ENCODE measurements at regions not wholly inside any gene's neighbourhood (a gene's known extent, or its start where the extent isn't known, plus 50 kb on each side); places are given as distances from the start of the nearest gene placed in this dataset.
A peak's percentile ranks its signal among the peaks of the same experiment; 100 is the strongest.

DNA sequence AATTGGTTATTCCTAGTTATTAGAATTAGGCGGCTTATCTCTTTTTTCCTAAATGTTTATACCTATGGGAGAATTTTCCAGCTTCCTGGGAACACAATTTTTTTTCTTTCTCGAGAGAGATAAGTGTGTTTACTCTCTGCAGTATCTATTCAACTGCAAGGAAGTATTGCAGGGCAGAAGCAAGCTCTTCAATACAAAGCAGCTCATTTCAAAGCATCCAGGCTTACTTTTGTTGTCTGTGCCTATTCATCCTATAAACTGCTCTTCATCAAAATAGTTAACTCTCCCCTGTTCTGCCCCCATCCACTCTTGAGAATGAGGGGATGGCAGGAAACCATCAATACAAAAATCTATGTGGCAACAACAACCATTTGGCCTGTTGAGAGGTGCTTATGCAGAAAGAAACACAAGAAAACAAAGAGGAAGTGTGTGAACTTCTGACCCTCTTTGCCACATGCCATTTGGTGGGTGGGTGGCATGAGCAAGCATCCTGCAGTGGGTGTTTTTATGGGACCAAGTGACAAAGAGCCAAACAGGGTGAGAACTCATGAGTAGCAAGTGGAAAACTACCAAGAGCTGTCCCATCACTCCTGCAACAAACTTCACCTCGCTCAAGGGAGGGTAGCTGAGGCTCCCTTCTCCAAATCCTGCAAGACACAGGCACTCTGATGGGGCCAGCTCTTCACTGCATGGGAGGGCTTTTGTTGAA is 50.6 kb upstream of the MRPS6 start:
- no peak for DNase-seq

DNA sequence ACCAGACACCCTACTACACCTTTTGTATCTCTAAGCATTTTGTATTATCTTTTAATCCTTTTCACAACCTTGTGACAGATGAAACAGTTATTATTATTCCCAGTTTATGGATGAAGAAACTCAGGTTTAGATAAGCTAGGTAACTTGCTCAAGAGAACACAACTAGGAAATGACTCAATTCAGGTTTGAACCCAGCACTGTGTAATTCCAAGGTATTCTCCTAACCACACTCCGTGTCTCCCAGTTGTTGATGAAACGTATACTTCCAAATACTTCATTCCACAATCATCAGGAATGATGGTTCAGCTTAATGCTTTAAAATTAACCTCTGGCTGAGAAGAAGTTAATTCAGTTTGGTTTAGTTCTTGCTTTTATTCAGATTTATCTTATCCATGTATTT is 51.7 kb upstream of the MRPS6 start:
- no peak for DNase-seq

DNA sequence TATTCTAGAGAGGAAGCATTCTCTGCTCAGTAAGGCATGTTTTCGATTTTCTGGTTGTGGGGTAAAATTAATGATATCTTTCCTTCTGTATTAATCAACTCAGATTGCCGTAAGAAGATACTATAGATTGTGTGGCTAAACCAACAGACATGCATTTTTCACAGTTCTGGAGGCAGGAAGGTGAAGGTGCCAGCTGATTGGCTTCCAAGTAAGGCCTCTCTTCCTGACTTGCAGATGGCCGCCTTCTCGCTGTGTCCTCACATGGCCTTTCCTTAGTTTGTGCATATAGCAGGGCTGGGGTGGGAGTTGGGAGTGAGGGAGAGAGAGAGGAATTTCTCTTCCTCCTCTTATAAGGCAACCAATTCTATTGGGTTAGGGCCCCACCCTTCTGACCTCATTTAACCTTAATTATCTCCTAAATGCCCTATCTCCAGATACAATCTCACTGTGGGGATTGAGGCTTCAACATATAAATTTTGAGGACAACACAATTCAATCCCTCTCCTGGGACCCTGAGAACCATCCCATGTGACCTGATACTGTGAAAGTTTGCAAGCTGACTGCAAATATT is 52.3 kb upstream of the MRPS6 start:
- DNase-seq, result no peak

DNA sequence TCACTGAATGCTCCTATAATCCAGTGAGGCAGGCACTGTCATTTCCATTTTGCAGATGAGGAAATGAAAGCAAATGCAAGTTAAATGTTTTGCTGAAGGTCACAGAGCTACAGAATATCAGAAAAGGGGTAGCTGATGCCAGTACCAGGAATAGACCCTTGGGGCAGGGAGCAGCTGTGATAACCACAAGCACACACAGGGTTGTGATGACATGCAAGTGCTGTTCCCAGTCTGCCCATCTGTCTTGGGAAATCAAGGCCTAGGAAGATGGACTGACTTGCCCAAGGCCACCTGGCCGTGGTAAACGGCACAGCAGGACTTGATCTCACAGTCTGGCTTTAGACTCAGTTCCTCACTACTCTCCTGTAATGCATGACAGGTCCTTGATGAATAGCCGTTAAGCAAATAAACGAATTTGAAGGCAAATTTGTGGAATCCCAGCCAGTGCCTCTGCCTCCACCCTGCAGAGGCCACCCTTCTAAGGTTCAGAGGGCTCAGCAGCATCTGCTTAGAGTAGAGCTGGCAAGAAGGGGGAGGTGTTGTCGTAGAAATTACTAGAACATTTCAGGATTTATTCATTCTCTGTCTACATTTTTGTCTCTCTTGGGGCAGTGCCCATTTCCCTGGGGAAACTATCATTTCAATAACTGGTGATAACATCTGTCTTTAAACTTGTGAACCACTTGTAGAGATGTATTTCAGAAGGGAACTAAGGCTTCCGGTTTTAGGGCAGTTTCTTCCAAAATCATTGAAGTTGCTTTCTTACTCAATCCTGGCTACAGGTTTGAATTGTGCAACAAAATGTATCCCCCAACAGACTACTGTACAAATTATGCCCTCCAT is 53.2 kb upstream of the MRPS6 start:
- no peak for DNase-seq

DNA sequence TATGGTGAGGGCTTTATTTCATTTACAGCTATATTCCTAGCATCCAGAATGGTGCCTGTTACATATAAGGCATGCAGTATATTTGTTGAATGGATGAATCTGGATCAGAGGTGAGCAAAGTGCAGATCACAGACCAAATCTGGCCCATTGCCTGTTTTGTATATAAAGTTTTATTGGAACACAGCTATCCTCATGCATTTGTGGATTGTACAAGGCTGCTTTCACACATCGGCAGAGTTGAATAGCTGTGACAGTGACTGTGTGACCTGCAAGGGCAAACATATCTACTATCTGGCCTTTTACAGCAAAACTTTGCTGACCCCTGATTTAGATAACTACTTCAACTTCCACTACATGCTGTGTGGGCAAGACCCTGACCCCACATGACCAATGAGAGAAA is 54.0 kb upstream of the MRPS6 start:
- no peak for DNase-seq

DNA sequence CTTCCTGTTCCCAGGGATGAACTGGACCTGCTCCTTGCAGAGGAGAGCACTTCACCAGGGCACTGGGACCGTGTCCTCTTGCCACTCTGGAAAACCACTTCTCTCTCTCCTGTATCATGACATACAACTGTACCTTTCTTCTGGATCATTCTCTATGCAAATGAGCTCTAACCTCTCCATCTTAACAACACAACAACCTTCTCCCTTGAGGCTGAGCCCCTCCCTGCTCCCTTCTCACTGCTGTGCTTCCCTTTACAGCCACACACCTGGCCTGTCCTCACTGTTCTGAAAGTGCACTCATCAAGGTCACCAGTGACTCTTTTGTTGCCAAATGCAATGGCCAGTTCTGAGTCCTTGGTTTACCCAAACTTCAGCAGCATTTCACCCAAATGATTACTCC is 54.5 kb upstream of the MRPS6 start:
- peak; percentile 15 for DNase-seq

DNA sequence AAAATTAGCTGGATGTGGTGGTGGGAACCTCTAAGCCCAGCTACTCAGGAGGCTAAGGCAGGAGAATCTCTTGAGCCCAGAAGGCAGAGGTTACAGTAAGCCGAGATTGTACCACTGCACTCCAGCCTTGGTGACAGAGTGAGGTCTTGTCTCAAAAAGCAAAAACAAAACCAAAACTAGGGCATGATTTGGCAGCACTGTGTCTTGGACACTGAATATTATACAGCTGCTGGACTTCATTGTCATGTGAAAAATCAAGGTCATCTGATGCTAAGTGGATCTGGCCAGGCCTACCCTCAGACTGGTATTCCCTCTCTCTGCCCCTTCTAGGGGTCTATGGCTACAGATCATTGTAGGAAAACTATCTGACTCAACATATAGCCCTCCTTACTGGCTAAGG is 55.2 kb upstream of the MRPS6 start:
- DNase-seq, result no peak

DNA sequence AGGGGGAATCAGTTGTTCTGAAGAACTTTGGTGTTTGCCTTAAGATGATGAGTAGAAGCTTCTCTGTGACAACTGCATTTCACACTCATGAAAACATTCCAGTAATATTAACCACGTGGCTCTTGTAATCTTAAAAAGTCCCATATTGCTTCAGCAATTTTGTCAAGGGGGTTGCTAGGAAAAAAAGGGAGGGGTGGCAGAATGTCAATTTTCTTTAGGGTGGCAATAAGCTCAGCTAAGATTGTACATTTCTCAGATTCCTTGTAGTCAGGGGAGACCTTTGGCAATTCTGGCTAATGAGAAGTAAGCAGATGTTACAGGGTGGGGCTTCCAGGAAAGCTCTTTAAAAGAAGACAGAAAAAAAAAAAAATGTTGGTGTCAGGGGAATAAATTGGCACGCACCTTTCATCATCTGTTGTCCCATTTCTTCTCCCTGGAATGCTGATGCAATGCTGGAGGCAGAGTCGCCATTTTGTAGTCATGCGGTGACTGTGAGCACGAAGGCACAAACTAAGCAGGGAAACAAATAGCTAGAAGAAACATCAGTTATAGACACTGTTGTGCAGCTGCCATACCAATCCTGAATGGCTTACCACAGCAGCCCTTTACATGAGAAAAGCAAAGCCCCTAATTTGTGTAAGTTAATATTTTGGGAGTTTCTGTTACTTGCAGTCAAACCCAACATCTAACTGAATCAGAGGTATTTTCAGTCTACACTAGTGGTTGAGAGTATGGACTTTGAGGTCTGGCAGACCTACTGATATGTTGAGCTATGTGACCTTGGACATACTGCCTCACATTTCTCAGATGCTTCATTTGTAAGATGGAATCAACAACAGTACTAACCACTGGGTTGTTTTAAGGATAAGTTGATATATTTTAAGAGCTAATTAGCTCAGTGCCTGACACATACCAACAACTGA is 56.1 kb upstream of the MRPS6 start:
- no peak for DNase-seq

DNA sequence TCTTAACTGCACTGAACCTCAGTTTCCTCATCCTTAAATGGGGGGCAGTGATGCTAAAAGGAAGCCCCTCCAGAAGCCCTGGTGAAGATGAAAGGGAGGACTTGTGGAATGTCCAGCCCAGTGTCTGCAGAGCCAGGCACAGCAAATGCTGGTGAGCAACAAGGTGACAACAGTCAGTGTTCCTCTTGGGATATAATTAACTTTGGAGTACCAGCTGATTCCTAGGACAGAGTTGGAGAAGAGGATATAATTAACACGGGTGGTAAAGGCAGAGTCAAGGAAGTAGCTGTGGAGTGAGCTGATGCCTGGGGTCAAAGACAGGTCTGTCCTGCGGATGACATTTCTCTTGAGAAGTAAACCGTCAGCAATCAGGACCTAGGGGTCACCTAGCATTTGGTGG is 60.7 kb upstream of the MRPS6 start:
- DNase-seq, result no peak

DNA sequence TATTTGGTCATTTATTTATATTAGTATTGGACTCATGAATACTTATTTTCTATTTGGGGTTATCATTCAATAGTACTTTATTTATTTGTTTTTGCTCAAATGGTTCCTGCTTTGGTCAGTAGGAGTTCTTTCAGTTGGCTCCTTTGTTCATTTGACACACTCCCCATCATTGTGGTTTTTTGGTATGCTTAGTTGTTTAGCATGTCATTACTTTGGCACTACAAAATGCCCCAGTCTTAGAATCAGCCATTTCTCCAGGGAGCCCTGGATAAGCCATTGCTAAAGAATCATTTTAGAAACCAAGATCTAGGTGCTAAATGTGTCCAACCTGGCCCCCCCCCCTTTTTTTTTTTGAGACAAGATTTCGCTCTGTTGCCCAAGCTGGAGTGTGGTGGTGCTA is 61.7 kb upstream of the MRPS6 start:
- DNase-seq, result no peak

DNA sequence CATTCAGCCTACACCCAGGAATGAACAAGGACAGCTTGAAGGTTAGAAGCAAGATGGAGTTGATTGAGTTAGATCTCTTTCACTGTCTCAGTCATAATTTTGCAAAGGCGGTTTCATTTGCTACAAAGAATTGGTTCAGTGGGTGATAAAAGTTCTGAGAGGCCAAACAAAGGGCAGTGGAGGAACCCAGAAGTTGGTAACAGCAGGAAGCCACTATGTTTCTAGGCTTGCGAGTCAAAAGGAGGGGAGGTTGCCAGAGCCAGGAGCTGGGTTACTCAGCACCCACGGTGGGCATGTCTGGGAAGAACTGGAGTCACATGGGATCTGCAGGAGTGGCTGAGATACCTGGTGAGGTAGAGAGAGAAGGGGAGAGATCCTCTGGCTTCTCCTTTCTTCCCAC is 64.2 kb upstream of the MRPS6 start:
- DNase-seq, result no peak

DNA sequence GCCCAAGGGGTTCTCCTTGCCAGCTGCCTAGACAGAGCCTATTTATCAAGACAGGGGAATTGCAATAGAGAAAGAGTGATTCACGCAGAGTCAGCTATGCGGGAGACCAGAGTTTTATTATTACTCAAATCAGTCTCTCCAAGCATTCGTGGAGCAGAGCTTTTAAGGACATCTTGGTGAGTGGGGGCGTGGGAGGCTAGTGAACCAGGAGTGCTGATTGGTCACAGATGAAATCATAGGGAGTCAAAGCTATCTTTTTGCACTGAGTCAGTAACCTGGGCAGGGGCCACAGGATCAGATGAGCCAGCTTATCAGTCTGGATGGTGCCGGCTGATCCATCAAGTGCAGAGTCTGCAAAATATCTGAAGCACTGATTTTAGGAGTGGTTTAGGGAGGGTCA is 64.8 kb upstream of the MRPS6 start:
- DNase-seq, result no peak

DNA sequence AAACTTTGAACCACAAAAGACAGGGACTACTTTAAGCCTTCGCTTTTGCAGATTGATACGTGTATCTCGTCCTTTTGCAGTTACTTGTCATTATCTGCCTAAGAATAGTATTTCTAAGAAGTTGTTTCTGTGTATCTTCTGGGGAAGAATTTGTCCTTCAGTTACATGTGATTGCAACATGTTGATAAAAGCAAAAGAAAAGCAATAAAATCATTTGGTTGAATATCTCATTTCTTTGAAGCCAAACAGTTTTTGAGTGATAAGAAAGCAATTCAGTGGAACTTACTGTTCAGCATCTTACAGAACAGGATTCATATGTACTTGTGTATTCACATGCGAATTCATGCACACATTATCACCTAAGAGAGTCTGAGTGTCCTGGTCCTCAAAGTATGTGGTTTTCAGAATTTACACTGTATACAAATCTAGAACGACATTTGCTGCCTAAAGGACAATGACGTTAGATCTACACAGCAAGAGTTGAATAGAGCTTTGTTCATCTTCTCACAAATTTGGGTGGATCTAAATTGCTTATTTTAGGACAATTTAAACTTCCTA is 66.7 kb upstream of the MRPS6 start:
- DNase-seq, result no peak

DNA sequence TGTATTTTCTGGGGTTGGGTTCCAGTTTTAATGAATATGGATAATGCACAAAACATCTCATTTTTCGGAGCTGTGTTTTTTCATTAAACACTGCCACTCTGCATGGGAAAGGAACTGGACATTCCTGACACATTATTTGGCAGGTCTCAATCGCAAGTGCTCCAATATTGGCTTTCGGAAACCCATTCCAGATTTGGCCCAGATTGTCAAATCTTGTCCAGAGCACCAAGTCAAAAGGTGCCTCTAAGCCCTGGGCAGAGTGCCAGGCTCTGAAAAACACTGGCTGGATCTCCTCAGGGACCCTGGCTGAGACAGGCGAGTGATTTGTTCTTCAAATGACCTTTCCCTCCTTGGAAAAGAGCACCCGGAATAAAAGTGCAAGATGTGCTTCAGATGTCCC is 68.4 kb upstream of the MRPS6 start:
- DNase-seq, result no peak

DNA sequence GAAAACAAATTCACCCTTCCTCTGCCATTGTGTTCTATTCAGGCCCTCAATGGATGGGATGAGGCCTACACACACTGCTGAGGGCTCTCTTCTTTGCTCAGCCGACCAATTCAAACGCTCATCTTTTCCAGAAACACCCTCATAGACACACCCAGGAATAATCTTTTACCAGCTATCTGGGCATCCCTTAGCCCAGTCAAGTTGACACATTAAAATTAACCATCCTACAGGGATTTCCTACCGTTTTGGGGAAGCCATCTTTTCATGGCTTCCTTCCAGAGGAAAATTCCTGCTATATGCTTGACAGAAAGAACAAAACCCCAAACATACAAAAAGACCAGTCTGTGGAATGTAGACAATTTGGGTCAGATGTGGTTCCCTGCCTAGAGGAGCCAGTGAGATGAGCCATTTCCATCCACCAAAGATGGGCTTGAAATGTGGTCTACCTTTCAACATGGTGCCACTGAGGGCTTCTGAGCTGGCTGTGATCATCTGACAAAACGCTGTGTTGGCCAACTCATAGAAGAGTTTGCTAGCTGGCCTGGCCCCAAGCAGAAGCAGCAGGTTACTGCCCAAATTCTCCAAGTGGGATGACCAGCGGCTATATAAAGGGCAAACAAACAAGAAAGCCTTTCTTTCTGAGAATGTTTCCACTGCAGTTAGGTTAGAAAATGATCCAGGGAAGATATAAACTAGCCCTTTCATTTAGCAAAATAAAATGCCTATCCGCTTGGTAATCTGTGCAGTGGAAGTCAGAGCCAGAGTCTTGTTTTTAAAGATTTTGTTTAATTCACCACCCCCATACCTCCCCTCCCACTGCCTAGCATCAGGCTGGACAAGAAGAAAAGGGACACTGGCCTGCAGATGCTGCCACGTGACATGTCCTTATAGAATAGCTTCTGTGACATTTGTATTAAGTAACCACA is 69.1 kb upstream of the MRPS6 start:
- no peak for DNase-seq

DNA sequence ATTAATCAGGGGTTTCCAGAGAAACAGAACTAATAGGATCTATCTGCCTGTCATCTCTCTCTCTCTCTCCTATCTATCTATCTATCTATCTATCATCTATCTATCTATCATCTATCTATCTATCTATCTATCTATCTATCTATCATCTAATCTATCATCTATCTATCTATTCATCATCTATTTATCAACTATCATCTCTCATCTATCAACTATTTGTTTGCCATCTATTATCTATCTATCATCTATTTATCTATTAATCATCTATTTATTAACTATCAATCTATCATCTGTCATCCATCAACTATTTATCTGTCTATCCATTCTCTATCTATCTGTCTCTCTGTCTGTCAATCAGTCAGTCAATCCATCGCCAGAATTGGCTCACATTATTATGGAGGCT is 70.0 kb upstream of the MRPS6 start:
- no peak for DNase-seq

DNA sequence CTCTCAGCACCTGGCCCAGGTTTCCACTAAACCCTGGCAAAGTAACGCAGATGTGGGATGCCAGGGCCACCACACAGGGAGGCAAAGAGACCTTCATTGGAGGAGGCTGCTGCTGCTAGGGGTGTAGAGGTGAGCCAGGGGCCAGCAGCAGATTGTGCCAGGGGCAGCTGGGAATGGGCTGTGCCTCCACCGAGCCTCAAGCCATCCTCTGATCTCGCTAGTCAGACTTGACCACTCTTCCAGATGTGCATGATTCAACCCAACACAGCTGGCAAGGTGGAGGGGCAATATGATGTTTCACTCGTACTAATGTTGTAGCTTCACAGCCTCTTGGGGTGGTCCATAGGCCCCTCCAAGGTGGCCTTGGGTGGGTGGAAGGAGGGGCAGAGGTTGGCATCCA is 73.0 kb upstream of the MRPS6 start:
- no peak for DNase-seq

DNA sequence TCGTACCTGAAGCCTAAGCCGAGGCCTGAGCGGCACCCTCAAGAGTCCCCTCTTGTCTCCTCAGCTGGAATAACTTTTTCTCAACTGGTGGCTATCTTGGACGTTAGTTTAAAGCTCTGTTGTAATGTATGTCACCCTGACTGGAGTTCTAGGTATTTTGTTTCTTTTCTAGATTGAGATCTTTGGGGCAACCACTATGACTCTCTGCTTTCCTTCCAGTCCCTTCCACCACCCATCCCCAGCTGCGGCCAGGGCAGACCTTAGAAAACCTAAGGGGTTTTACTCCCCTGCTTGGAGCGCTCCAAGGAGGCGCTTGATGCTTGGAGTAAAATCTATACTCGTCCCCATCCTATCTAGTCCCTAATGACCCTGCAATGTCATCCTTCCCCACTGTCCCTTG is 74.6 kb upstream of the MRPS6 start:
- no peak for DNase-seq

DNA sequence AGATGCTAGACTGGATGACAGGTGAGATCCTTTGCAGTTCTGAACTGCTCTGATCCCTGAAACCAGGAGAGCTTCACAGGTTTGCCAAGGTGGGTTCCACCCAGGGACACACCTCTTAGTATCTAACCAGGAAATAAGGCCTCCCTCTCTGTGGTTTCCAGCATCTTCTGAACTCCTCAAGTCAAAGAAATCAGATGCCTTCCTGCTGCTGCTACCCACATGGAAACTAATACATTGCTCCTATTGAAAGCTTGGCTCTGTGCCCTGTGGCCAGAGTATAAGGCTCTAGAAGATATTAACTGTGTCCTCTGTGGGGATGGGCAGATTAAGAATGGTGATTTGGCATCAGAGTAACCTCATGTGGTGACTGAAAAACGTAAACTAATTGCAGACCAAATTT is 75.0 kb upstream of the MRPS6 start:
- no peak for DNase-seq

DNA sequence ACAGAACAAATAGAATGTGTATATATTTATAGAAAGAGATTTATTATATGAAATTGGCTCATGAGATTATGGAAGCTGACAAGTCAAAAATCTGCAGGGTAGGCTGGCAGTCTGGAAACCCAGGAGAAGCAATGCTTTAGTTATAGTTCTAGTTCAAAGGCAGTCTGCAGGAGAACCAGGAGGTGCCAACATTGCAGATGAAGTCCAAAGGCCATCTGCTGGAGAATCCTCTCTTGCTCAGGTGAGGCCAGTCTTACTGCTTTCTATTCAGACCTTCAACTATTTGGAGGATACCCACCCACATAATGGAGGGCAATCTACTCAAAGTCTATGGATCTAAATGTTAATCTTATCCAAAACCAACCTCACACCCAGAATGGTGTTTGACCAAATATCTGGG is 75.9 kb upstream of the MRPS6 start:
- DNase-seq, result no peak

DNA sequence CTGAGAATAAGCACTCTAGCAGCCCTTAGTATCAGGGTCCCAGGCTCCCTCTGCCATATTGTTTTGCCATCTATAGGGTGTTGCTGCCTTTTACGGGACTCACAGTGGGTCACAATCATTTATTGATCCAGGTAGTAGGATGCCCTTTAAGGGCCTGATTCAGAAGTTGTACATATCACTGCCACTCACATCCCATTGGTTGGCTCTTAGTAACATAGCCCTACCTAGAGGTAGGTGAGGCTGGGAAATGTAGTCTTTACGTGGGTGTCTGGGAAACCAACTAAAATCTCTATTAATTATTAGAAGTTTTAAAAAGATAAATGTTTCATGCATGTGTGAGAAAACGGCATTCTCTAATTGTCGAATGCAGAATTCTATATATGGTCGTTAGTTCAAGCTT is 78.8 kb upstream of the ATP5PO start:
- DNase-seq, result no peak

All from NCI-H187 treated with DMSO at 0.1 percent for 48 hours (cell line).